GM12878 (cell line): ENCODE measurements at regions not wholly inside any gene's neighbourhood (a gene's known extent, or its start where the extent isn't known, plus 50 kb on each side); places are given as distances from the start of the nearest gene placed in this dataset.

Experiments
- ATAC-seq: fragments of 200-7000 bp; cut with Tn5 transposase; 3 replicates; pipeline ENCODE4 v1.9.1; 2020; ENCODE audit warnings: mild to moderate bottlenecking, moderate library complexity
- BruUV-seq: library from RNA; stranded (reverse); fragments of 400-500 nt; replicated peaks from 2 replicates; lab custom pipeline; 2021; lab: Mats Ljungman, UMichigan
- CTCF ChIA-PET: fragments of 300-600 bp; sonication (Branson Sonifier 250); formaldehyde crosslinking; extraction: SDS; loops from one replicate; lab custom pipeline; 2021; ENCODE audit warnings: inconsistent platforms; lab: Yijun Ruan, JAX
- POLR2A ChIA-PET: fragments of 350-600 bp; formaldehyde crosslinking; extraction: SDS; loops from one replicate; lab custom pipeline; 2021; ENCODE audit warnings: inconsistent platforms; lab: Charles Lee
- RAD21 ChIA-PET: fragments of 300-600 bp; sonication (Branson Sonifier 250); formaldehyde crosslinking; loops from one replicate; lab custom pipeline; 2023; ENCODE audit warnings: antibody characterized with exemption; ENCODE audit not compliant: unreplicated experiment; lab: Charles Lee
- SMC1A ChIA-PET: fragments of 300-600 bp; sonication (Branson Sonifier 250); formaldehyde crosslinking; loops from one replicate; lab custom pipeline; 2023; ENCODE audit not compliant: unreplicated experiment, uncharacterized antibody; lab: Charles Lee
- DNase-seq: peaks from one replicate; pipeline ENCODE4 v3.0.0-alpha.2; 2011; ENCODE audit warnings: low read depth, low spot score
- FAIRE-seq: peaks from 3 replicates; lab custom pipeline; 2011; peaks lifted over from hg19 to GRCh38; lab: Jason Lieb, UNC
- H2AFZ ChIP-seq: 2 replicates; pipeline ENCODE4 v1.6.0; 2011; ENCODE audit warnings: low read depth, low read length, control low read depth; ENCODE audit not compliant: control insufficient read depth
- H3K27ac ChIP-seq: 2 replicates; pipeline ENCODE4 v1.5.1; 2011; ENCODE audit warnings: control low read depth; ENCODE audit not compliant: control insufficient read depth, insufficient read depth
- H3K27me3 ChIP-seq, 2 experiments: replicated peaks in 1 of 2; 2 replicates each; pipeline versions ENCODE4 v1.6.0 to v1.6.1; 2011; ENCODE audit warnings: low read length in 1 of 2; ENCODE audit not compliant: control insufficient read depth in 2 of 2, insufficient read depth in 2 of 2
- H3K36me3 ChIP-seq, 2 experiments: 2 replicates each; pipeline ENCODE4 v1.5.1; 2011; ENCODE audit warnings: low read length in 1 of 2; ENCODE audit not compliant: control insufficient read depth in 2 of 2, insufficient read depth in 2 of 2
- H3K4me1 ChIP-seq: 2 replicates; pipeline ENCODE4 v1.6.1; 2011; ENCODE audit warnings: mild to moderate bottlenecking, low read length, moderate library complexity, mixed read lengths; ENCODE audit not compliant: control insufficient read depth, insufficient read depth
- H3K4me2 ChIP-seq: 2 replicates; pipeline ENCODE4 v1.6.0; 2011; ENCODE audit warnings: control low read depth; ENCODE audit not compliant: control insufficient read depth, insufficient read depth
- H3K4me3 ChIP-seq: fragments of 200-600 bp; sonication (generic); 2 replicates; pipeline ENCODE4 v1.5.1; 2016
- H3K79me2 ChIP-seq: 2 replicates; pipeline ENCODE4 v1.6.0; 2011; ENCODE audit warnings: low read length; ENCODE audit not compliant: control insufficient read depth, insufficient read depth
- H3K9ac ChIP-seq: 2 replicates; pipeline ENCODE4 v1.8.0; 2011; ENCODE audit warnings: low read length, control low read depth, mixed read lengths; ENCODE audit not compliant: control insufficient read depth, insufficient read depth
- H3K9me3 ChIP-seq: replicated peaks from 3 replicates; pipeline ENCODE4 v1.5.1; 2011; ENCODE audit warnings: mild to moderate bottlenecking, low read length; ENCODE audit not compliant: control insufficient read depth, insufficient read depth
- H4K20me1 ChIP-seq: 2 replicates; pipeline ENCODE4 v1.6.0; 2011; ENCODE audit not compliant: control insufficient read depth, insufficient read depth
- BACH1 ChIP-seq: fragments of 450-650 bp; IDR thresholded peaks from 2 replicates; pipeline ENCODE4 v1.6.1; 2017; ENCODE audit warnings: mild to moderate bottlenecking, borderline replicate concordance
- BRCA1 ChIP-seq: IDR thresholded peaks from 2 replicates; pipeline ENCODE4 v1.6.1; 2011; ENCODE audit warnings: low read depth, low read length, improper control_type of control experiment
- CBFB ChIP-seq: IDR thresholded peaks from 2 replicates; pipeline ENCODE4 v1.6.1; 2016; ENCODE audit warnings: antibody characterized with exemption, low read depth
- CHD2 ChIP-seq: IDR thresholded peaks from 2 replicates; pipeline ENCODE4 v1.6.1; 2011; ENCODE audit warnings: low read depth, low read length, improper control_type of control experiment, borderline replicate concordance
- EED ChIP-seq: sonication (generic); IDR thresholded peaks from 2 replicates; pipeline ENCODE4 v1.6.1; 2016; ENCODE audit warnings: antibody characterized with exemption, low read depth
- ESRRA ChIP-seq: IDR thresholded peaks from 2 replicates; pipeline ENCODE4 v1.6.1; 2012; ENCODE audit warnings: mild to moderate bottlenecking, low read length, improper control_type of control experiment
- HDAC6 ChIP-seq: fragments of 200-600 bp; sonication (generic); IDR thresholded peaks from one replicate; pipeline ENCODE4 v1.8.0; 2017; ENCODE audit warnings: antibody characterized with exemption; ENCODE audit not compliant: unreplicated experiment
- SMAD1 ChIP-seq: fragments of 450-650 bp; IDR thresholded peaks from 2 replicates; pipeline ENCODE4 v1.6.1; 2018; ENCODE audit warnings: mild to moderate bottlenecking, low read depth; ENCODE audit not compliant: partially characterized antibody
- TCF7 ChIP-seq: IDR thresholded peaks from 2 replicates; pipeline ENCODE4 v1.6.1; 2014; ENCODE audit warnings: antibody characterized with exemption, borderline replicate concordance
- WGBS: methylation state at CpG from one replicate; pipeline ENCODE4 v1.1.6; 2016; ENCODE audit warnings: low lambda C conversion rate; ENCODE audit not compliant: insufficient replicate concordance, insufficient coverage; ENCODE audit errors: missing lambda C conversion rate; 5-methylcytosine and 5-hydroxymethylcytosine counted together
- in situ Hi-C: fragments of 300-500 bp; cut with MboI; formaldehyde crosslinking; loops from 9 replicates; pipeline ENCODE4 v1.14.3; 2018; ENCODE audit warnings: mixed read lengths
- intact Hi-C: fragments of 100-400 bp; cut with micrococcal nuclease; formaldehyde crosslinking; loops from one replicate; pipeline ENCODE4 v1.14.2; 2022; ENCODE audit not compliant: unreplicated experiment
- TF ChIP-seq, protein P1 (sequence below): fragments of 450-650 bp; IDR thresholded peaks from 2 replicates; pipeline ENCODE4 v1.6.1; 2016; ENCODE audit warnings: mild to moderate bottlenecking
- TF ChIP-seq, protein P2 (sequence below): fragments of 450-650 bp; formaldehyde crosslinking; IDR thresholded peaks from 2 replicates; pipeline ENCODE4 v1.4.0; 2022; ENCODE audit warnings: mild to moderate bottlenecking, moderate library complexity

DNA sequence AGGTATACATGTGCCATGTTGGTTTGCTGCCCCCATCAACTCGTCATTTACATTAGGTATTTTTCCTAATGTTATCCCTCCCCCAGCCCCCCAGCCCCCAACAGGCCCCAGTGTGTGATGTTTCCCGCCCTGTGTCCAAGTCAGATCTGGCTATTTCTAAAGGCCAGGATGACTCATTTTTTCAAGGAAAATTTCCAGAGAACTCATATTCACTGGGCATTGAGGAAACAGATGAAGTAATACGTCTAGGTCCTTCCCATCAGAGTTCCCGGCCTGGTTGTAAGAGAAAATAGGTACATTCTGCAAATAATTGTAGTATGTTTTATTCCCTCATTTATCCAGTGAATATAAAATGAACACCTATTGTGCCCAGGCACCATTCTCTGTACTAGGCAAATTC is 345.2 kb downstream of the BCL11B start:
- ChIA-PET SMC1A (no interaction called here), RAD21 (no interaction called here), POLR2A (no interaction called here), CTCF (no interaction called here)
- H2AFZ ChIP-seq: no peak overlapping the region
- no peaks in the 10 kb centered on the region for H4K20me1 ChIP-seq
- no peak overlapping the region for H3K4me3 ChIP-seq
- no peak overlapping the region for H3K9ac ChIP-seq
- TF ChIP-seq CBFB (no peak), SMAD1 (no peak), BRCA1 (no peak), ESRRA (no peak), BACH1 (no peak), EED (no peak), TCF7 (no peak), HDAC6 (no peak), CHD2 (no peak)
- TF ChIP-seq, protein P1, sequence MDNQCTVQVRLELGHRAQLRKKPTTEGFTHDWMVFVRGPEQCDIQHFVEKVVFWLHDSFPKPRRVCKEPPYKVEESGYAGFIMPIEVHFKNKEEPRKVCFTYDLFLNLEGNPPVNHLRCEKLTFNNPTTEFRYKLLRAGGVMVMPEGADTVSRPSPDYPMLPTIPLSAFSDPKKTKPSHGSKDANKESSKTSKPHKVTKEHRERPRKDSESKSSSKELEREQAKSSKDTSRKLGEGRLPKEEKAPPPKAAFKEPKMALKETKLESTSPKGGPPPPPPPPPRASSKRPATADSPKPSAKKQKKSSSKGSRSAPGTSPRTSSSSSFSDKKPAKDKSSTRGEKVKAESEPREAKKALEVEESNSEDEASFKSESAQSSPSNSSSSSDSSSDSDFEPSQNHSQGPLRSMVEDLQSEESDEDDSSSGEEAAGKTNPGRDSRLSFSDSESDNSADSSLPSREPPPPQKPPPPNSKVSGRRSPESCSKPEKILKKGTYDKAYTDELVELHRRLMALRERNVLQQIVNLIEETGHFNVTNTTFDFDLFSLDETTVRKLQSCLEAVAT: no peak
- TF ChIP-seq, protein P2, sequence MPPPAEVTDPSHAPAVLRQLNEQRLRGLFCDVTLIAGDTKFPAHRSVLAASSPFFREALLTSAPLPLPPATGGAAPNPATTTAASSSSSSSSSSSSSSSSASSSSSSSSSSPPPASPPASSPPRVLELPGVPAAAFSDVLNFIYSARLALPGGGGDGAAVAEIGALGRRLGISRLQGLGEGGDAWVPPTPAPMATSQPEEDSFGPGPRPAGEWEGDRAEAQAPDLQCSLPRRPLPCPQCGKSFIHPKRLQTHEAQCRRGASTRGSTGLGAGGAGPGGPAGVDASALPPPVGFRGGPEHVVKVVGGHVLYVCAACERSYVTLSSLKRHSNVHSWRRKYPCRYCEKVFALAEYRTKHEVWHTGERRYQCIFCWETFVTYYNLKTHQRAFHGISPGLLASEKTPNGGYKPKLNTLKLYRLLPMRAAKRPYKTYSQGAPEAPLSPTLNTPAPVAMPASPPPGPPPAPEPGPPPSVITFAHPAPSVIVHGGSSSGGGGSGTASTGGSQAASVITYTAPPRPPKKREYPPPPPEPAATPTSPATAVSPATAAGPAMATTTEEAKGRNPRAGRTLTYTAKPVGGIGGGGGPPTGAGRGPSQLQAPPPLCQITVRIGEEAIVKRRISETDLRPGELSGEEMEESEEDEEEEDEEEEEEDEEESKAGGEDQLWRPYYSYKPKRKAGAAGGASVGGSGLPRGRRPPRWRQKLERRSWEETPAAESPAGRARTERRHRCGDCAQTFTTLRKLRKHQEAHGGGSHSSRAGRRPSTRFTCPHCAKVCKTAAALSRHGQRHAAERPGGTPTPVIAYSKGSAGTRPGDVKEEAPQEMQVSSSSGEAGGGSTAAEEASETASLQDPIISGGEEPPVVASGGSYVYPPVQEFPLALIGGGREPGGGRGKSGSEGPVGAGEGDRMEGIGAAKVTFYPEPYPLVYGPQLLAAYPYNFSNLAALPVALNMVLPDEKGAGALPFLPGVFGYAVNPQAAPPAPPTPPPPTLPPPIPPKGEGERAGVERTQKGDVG (CRISPR knock-in tag): no peak
- H3K9me3 ChIP-seq: no peaks in the 10 kb centered on the region
- no peak for FAIRE-seq
- DNase-seq: no peak
- H3K4me1 ChIP-seq: no peaks in the 10 kb centered on the region
- WGBS: 11% methylated on average over 4 of the region's 4 CpGs
- no peaks in the 10 kb centered on the region for H3K36me3 ChIP-seq
- no peak overlapping the region for H3K4me2 ChIP-seq
- H3K27me3 ChIP-seq: no peaks in the 10 kb centered on the region
- no peaks in the 10 kb centered on the region for H3K79me2 ChIP-seq
- BruUV-seq: no TSS peak
- intact Hi-C loops: no loop called here
- in situ Hi-C loops: no loop called here
- no peak for ATAC-seq
- H3K27ac ChIP-seq: no peak overlapping the region
